SK-N-SH treated with all-trans-retinoic acid at 6 μM for 48 hours (cell line): ENCODE measurements at regions not wholly inside any gene's neighbourhood (a gene's known extent, or its start where the extent isn't known, plus 50 kb on each side); places are given as distances from the start of the nearest gene placed in this dataset.

Experiments
- ATAC-seq: fragments of 200-7000 bp; cut with Tn5 transposase; 3 replicates; pipeline ENCODE4 v1.9.1; 2020; ENCODE audit warnings: mild to moderate bottlenecking, moderate library complexity
- ARNTL ChIP-seq: fragments of 450-650 bp; formaldehyde crosslinking; IDR thresholded peaks from 2 replicates; pipeline ENCODE4 v1.5.0; 2020; ENCODE audit warnings: low read depth, mild to moderate bottlenecking, moderate library complexity, borderline replicate concordance
- BACH2 ChIP-seq: fragments of 250-450 bp; sonication (Bioruptor Pico); IDR thresholded peaks from 2 replicates; pipeline ENCODE4 v1.9.0; 2021; ENCODE audit warnings: mild to moderate bottlenecking, borderline replicate concordance
- CSDC2 ChIP-seq: fragments of 250-450 bp; sonication (Bioruptor Pico); IDR thresholded peaks from 2 replicates; pipeline ENCODE4 v1.5.0; 2020; ENCODE audit warnings: mild to moderate bottlenecking, moderate library complexity
- ESRRG ChIP-seq: fragments of 250-450 bp; sonication (Bioruptor Pico); IDR thresholded peaks from 2 replicates; pipeline ENCODE4 v1.6.1; 2021; ENCODE audit warnings: mild to moderate bottlenecking
- GLIS3 ChIP-seq: fragments of 250-450 bp; sonication (Bioruptor Pico); IDR thresholded peaks from 2 replicates; pipeline ENCODE4 v1.5.0; 2020; ENCODE audit warnings: mild to moderate bottlenecking, moderate library complexity
- PPARA ChIP-seq: fragments of 250-450 bp; sonication (Bioruptor Pico); IDR thresholded peaks from 2 replicates; pipeline ENCODE4 v1.5.0; 2020; ENCODE audit warnings: mild to moderate bottlenecking, borderline replicate concordance
- RARB ChIP-seq: fragments of 250-450 bp; sonication (Bioruptor Pico); IDR thresholded peaks from 2 replicates; pipeline ENCODE4 v1.8.0; 2021; ENCODE audit warnings: mild to moderate bottlenecking, moderate library complexity
- SNAI2 ChIP-seq: fragments of 250-450 bp; sonication (Bioruptor Pico); IDR thresholded peaks from 2 replicates; pipeline ENCODE4 v1.5.0; 2020; ENCODE audit warnings: mild to moderate bottlenecking, moderate library complexity
- TCF4 ChIP-seq: fragments of 250-450 bp; sonication (Bioruptor Pico); IDR thresholded peaks from 2 replicates; pipeline ENCODE4 v1.8.0; 2021; ENCODE audit warnings: mild to moderate bottlenecking, moderate library complexity, borderline replicate concordance
- TOX ChIP-seq: fragments of 250-450 bp; sonication (Bioruptor Pico); IDR thresholded peaks from 2 replicates; pipeline ENCODE4 v1.8.0; 2021; ENCODE audit warnings: mild to moderate bottlenecking, moderate library complexity, borderline replicate concordance
- ZC3H10 ChIP-seq: fragments of 250-450 bp; sonication (Bioruptor Pico); IDR thresholded peaks from 2 replicates; pipeline ENCODE4 v1.5.1; 2021; ENCODE audit warnings: mild to moderate bottlenecking, moderate library complexity
- ZFP3 ChIP-seq: fragments of 250-450 bp; sonication (Bioruptor Pico); IDR thresholded peaks from 2 replicates; pipeline ENCODE4 v1.5.0; 2020; ENCODE audit warnings: mild to moderate bottlenecking, moderate library complexity
- ZFP30 ChIP-seq: fragments of 450-650 bp; formaldehyde crosslinking; IDR thresholded peaks from 2 replicates; pipeline ENCODE4 v1.5.0; 2022; ENCODE audit warnings: mild to moderate bottlenecking, moderate library complexity
- ZNF565 ChIP-seq: fragments of 450-650 bp; formaldehyde crosslinking; conservative IDR thresholded peaks from 2 replicates; pipeline ENCODE4 v1.5.0; 2020; ENCODE audit warnings: low read depth, mild to moderate bottlenecking, moderate library complexity
- ZNF70 ChIP-seq: fragments of 450-650 bp; formaldehyde crosslinking; IDR thresholded peaks from 2 replicates; pipeline ENCODE4 v1.5.0; 2020; ENCODE audit warnings: mild to moderate bottlenecking, moderate library complexity
- ZNF8 ChIP-seq: fragments of 450-650 bp; formaldehyde crosslinking; IDR thresholded peaks from 2 replicates; pipeline ENCODE4 v1.5.0; 2020; ENCODE audit warnings: mild to moderate bottlenecking, moderate library complexity
- TF ChIP-seq, protein P1 (sequence below): fragments of 250-450 bp; sonication (Bioruptor Pico); IDR thresholded peaks from 2 replicates; pipeline ENCODE4 v1.8.0; 2020; ENCODE audit warnings: mild to moderate bottlenecking, moderate library complexity, borderline replicate concordance
- TF ChIP-seq, protein P2 (sequence below): fragments of 250-450 bp; sonication (Bioruptor Pico); IDR thresholded peaks from 2 replicates; pipeline ENCODE4 v1.5.1; 2020; ENCODE audit warnings: low read depth, mild to moderate bottlenecking, moderate library complexity
- TF ChIP-seq, protein P3 (sequence below): fragments of 250-450 bp; sonication (Bioruptor Pico); IDR thresholded peaks from 2 replicates; pipeline ENCODE4 v1.8.0; 2021; ENCODE audit warnings: low read depth, mild to moderate bottlenecking, moderate library complexity, borderline replicate concordance
- TF ChIP-seq, protein P4 (sequence below): fragments of 250-450 bp; sonication (Bioruptor Pico); IDR thresholded peaks from 2 replicates; pipeline ENCODE4 v1.5.0; 2020; ENCODE audit warnings: mild to moderate bottlenecking, moderate library complexity

DNA sequence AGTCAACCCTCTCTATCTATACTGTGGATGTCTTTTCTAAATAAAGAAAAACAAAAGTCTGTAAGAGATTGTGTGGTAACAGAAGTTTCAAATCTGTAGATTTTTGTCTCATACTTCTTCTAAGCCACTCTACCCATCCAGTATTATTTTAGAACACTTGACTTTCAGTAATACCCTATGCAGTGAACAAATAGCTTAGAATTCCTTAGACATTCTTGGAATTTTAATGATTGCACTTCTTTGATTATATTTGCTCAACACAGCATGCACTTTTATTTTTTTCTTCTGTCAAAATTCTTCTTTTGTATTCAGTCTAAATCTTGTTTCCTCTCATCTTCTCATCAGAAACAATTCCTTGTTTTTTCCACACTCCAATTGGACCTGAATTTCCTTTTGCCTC, 1080.2 kb downstream of the SUCLG1 start:
- TF ChIP-seq, protein P1, sequence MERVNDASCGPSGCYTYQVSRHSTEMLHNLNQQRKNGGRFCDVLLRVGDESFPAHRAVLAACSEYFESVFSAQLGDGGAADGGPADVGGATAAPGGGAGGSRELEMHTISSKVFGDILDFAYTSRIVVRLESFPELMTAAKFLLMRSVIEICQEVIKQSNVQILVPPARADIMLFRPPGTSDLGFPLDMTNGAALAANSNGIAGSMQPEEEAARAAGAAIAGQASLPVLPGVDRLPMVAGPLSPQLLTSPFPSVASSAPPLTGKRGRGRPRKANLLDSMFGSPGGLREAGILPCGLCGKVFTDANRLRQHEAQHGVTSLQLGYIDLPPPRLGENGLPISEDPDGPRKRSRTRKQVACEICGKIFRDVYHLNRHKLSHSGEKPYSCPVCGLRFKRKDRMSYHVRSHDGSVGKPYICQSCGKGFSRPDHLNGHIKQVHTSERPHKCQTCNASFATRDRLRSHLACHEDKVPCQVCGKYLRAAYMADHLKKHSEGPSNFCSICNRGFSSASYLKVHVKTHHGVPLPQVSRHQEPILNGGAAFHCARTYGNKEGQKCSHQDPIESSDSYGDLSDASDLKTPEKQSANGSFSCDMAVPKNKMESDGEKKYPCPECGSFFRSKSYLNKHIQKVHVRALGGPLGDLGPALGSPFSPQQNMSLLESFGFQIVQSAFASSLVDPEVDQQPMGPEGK (CRISPR knock-in tag) = no peak
- TF ChIP-seq ZC3H10 (CRISPR knock-in tag) (no peak), CSDC2 (CRISPR knock-in tag) (no peak), ARNTL (CRISPR knock-in tag) (no peak), TCF4 (CRISPR knock-in tag) (no peak), ZFP30 (no peak), ZFP3 (CRISPR knock-in tag) (no peak)
- TF ChIP-seq, protein P2, sequence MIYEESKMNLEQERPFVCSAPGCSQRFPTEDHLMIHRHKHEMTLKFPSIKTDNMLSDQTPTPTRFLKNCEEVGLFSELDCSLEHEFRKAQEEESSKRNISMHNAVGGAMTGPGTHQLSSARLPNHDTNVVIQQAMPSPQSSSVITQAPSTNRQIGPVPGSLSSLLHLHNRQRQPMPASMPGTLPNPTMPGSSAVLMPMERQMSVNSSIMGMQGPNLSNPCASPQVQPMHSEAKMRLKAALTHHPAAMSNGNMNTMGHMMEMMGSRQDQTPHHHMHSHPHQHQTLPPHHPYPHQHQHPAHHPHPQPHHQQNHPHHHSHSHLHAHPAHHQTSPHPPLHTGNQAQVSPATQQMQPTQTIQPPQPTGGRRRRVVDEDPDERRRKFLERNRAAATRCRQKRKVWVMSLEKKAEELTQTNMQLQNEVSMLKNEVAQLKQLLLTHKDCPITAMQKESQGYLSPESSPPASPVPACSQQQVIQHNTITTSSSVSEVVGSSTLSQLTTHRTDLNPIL (CRISPR knock-in tag) = no peak
- TF ChIP-seq, protein P3, sequence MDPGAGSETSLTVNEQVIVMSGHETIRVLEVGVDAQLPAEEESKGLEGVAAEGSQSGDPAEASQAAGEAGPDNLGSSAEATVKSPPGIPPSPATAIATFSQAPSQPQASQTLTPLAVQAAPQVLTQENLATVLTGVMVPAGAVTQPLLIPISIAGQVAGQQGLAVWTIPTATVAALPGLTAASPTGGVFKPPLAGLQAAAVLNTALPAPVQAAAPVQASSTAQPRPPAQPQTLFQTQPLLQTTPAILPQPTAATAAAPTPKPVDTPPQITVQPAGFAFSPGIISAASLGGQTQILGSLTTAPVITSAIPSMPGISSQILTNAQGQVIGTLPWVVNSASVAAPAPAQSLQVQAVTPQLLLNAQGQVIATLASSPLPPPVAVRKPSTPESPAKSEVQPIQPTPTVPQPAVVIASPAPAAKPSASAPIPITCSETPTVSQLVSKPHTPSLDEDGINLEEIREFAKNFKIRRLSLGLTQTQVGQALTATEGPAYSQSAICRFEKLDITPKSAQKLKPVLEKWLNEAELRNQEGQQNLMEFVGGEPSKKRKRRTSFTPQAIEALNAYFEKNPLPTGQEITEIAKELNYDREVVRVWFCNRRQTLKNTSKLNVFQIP (CRISPR knock-in tag) = no peak
- no peak for ATAC-seq

DNA sequence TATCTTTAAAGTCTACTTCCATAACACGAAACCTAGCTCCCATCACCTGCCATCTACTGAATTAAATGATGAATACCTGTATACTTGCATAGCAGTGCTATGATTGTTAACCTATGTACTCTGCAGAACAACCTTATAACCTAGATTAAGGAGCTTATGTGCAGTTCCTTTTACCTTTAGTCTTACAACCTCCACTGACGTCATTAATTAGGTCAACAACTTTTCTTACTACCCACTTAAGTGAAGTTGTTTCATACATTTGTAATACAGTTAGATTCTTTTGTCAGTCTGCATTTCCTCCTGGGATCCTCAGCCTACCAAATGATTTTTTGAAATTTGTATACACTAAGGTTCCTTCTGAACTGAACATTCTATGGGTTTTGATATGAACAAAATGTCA, 1082.3 kb downstream of the SUCLG1 start:
- TF ChIP-seq ZNF70 (CRISPR knock-in tag) = no peak
- TF ChIP-seq PPARA (CRISPR knock-in tag) = no peak
- TF ChIP-seq BACH2 (CRISPR knock-in tag) = no peak
- TF ChIP-seq ZFP3 (CRISPR knock-in tag) = no peak
- no peak for TF ChIP-seq ZFP30
- TF ChIP-seq, protein P4, sequence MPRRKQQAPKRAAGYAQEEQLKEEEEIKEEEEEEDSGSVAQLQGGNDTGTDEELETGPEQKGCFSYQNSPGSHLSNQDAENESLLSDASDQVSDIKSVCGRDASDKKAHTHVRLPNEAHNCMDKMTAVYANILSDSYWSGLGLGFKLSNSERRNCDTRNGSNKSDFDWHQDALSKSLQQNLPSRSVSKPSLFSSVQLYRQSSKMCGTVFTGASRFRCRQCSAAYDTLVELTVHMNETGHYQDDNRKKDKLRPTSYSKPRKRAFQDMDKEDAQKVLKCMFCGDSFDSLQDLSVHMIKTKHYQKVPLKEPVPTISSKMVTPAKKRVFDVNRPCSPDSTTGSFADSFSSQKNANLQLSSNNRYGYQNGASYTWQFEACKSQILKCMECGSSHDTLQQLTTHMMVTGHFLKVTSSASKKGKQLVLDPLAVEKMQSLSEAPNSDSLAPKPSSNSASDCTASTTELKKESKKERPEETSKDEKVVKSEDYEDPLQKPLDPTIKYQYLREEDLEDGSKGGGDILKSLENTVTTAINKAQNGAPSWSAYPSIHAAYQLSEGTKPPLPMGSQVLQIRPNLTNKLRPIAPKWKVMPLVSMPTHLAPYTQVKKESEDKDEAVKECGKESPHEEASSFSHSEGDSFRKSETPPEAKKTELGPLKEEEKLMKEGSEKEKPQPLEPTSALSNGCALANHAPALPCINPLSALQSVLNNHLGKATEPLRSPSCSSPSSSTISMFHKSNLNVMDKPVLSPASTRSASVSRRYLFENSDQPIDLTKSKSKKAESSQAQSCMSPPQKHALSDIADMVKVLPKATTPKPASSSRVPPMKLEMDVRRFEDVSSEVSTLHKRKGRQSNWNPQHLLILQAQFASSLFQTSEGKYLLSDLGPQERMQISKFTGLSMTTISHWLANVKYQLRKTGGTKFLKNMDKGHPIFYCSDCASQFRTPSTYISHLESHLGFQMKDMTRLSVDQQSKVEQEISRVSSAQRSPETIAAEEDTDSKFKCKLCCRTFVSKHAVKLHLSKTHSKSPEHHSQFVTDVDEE (CRISPR knock-in tag) = no peak
- no peak for TF ChIP-seq ESRRG (CRISPR knock-in tag)
- no peak for TF ChIP-seq RARB (CRISPR knock-in tag)
- TF ChIP-seq, protein P3 (CRISPR knock-in tag) = no peak
- TF ChIP-seq GLIS3 (CRISPR knock-in tag) = no peak
- no peak for ATAC-seq

DNA sequence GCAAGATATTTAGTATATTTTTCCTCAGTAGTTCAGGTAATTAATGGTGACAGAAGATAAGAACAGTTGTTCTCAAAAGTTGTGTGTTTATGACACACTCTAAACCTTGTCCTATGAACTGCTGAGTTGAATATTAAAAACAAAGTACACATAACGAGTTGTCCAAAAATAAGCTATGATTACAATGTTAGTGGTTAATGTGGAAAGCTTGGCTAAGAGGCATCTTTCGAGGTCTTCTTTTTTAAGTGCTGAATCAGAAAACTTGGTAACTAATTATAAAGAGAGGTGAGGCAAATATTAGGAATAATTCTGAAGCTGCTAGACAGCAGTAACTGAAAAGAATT, 1088.7 kb downstream of the SUCLG1 start:
- ATAC-seq = no peak
- no peak for TF ChIP-seq ARNTL (CRISPR knock-in tag)
- TF ChIP-seq ZC3H10 (CRISPR knock-in tag) = no peak
- TF ChIP-seq, protein P4 (CRISPR knock-in tag) = no peak
- no peak for TF ChIP-seq SNAI2 (CRISPR knock-in tag)
- TF ChIP-seq ZFP30 = no peak
- TF ChIP-seq, protein P3 (CRISPR knock-in tag) = no peak
- no peak for TF ChIP-seq ZNF565 (CRISPR knock-in tag)
- no peak for TF ChIP-seq TOX (CRISPR knock-in tag)
- TF ChIP-seq ZNF8 (CRISPR knock-in tag) = no peak
